Esophagus muscularis mucosa (tissue), 3 donors: ENCODE measurements at regions not wholly inside any gene's neighbourhood (a gene's known extent, or its start where the extent isn't known, plus 50 kb on each side); places are given as distances from the start of the nearest gene placed in this dataset.

ENCODE experiments used
- EP300 ChIP-seq: sonication (generic); formaldehyde crosslinking; IDR thresholded peaks from one replicate; pipeline ENCODE4 v1.6.1; 2017; ENCODE audit warnings: antibody characterized with exemption
- TF ChIP-seq, protein P1 (sequence below), 3 experiments: fragments of 200-600 bp in 2 of 3; fragments of 450-650 bp in 1 of 3; sonication (generic) in 2 of 3; IDR thresholded peaks; one replicate each; pipeline ENCODE4 v1.5.1; 2017 to 2019; ENCODE audit warnings: antibody characterized with exemption in 3 of 3, mild to moderate bottlenecking in 2 of 3, moderate library complexity in 1 of 3

DNA sequence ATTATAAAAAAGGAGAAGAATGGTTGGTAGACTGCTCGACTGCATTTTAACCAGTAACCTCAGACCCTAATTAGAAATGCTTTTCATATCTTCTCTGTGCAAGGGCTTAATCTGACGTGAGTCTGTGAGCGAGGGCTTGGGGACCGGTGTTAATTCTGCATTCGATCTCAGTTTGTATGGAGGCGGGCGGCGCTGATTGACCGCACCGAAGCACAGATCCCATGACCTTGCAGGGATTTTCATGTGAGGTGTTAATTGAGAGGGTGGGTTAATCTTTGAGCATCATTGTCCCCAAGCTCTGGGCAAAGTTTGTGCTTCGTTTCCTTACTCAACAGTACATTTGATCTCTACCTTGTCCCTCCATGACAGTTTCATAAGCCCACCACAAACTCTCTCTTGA, 250.9 kb downstream of the NR2F2 start:
- TF ChIP-seq, protein P1, sequence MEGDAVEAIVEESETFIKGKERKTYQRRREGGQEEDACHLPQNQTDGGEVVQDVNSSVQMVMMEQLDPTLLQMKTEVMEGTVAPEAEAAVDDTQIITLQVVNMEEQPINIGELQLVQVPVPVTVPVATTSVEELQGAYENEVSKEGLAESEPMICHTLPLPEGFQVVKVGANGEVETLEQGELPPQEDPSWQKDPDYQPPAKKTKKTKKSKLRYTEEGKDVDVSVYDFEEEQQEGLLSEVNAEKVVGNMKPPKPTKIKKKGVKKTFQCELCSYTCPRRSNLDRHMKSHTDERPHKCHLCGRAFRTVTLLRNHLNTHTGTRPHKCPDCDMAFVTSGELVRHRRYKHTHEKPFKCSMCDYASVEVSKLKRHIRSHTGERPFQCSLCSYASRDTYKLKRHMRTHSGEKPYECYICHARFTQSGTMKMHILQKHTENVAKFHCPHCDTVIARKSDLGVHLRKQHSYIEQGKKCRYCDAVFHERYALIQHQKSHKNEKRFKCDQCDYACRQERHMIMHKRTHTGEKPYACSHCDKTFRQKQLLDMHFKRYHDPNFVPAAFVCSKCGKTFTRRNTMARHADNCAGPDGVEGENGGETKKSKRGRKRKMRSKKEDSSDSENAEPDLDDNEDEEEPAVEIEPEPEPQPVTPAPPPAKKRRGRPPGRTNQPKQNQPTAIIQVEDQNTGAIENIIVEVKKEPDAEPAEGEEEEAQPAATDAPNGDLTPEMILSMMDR (IDR thresholded peaks at IDR 0.05), result no peak
- TF ChIP-seq EP300, result no peak
